SU-DHL-6 (cell line): ENCODE measurements at regions not wholly inside any gene's neighbourhood (a gene's known extent, or its start where the extent isn't known, plus 50 kb on each side); places are given as distances from the start of the nearest gene placed in this dataset.

Experiments
- H2AFZ ChIP-seq: fragments of 200-600 bp; sonication (generic); 2 replicates; pipeline ENCODE4 v1.6.1; 2014; ENCODE audit warnings: low read depth, mild to moderate bottlenecking, moderate library complexity, mixed read lengths, antibody characterized with exemption, low read length; ENCODE audit not compliant: severe bottlenecking
- H3F3A ChIP-seq: fragments of 200-600 bp; shearing (Covaris generic); 2 replicates; pipeline ENCODE4 v1.6.0; 2016; ENCODE audit warnings: antibody characterized with exemption, mild to moderate bottlenecking; ENCODE audit not compliant: insufficient read depth
- H3K27ac ChIP-seq: fragments of 200-600 bp; sonication (generic); 2 replicates; pipeline ENCODE4 v1.5.1; 2016; ENCODE audit warnings: low read depth, mild to moderate bottlenecking, low read length, moderate library complexity, mixed read lengths
- H3K27me3 ChIP-seq: fragments of 200-600 bp; sonication (generic), shearing (Covaris generic); 2 replicates; pipeline ENCODE4 v1.6.0; 2014; ENCODE audit warnings: mild to moderate bottlenecking, low read length
- H3K36me3 ChIP-seq: fragments of 200-600 bp; sonication (generic); 2 replicates; pipeline ENCODE4 v1.6.1; 2014; ENCODE audit warnings: mild to moderate bottlenecking, low read length, mixed read lengths
- H3K4me2 ChIP-seq: fragments of 300-600, 200-600 bp; shearing (Covaris generic), sonication (generic); 2 replicates; pipeline ENCODE4 v1.6.0; 2014; ENCODE audit warnings: low read length, low read depth, mild to moderate bottlenecking; ENCODE audit not compliant: poor library complexity, severe bottlenecking
- H3K4me3 ChIP-seq: fragments of 200-600 bp; sonication (generic); 2 replicates; pipeline ENCODE4 v1.5.1; 2014; ENCODE audit warnings: antibody characterized with exemption, low read length, mild to moderate bottlenecking, mixed read lengths; ENCODE audit not compliant: insufficient read depth, poor library complexity, severe bottlenecking
- H3K79me2 ChIP-seq: fragments of 200-600 bp; sonication (generic); 2 replicates; pipeline ENCODE4 v1.6.1; 2014; ENCODE audit warnings: mild to moderate bottlenecking, low read length, moderate library complexity; ENCODE audit not compliant: insufficient read depth
- H3K9ac ChIP-seq: fragments of 200-600 bp; sonication (generic); 2 replicates; pipeline ENCODE4 v1.7.0; 2014; ENCODE audit warnings: mild to moderate bottlenecking, low read length
- H3K9me2 ChIP-seq: fragments of 200-600 bp; sonication (generic); replicated peaks from 2 replicates; pipeline ENCODE4 v1.6.1; 2014; ENCODE audit warnings: low read length; ENCODE audit not compliant: insufficient read depth
- H3K9me3 ChIP-seq: fragments of 200-600 bp; sonication (generic); 2 replicates; pipeline ENCODE4 v1.6.1; 2014; ENCODE audit warnings: low read length, mixed read lengths; ENCODE audit not compliant: insufficient read depth
- H4K20me1 ChIP-seq: fragments of 200-600 bp; sonication (generic); 2 replicates; pipeline ENCODE4 v1.6.1; 2014; ENCODE audit warnings: low read depth, mild to moderate bottlenecking, antibody characterized with exemption, low read length, moderate library complexity, mixed read lengths
- CTCF ChIP-seq: fragments of 200-600 bp; sonication (generic); IDR thresholded peaks from one replicate; pipeline ENCODE4 v1.5.1; 2017; ENCODE audit warnings: antibody characterized with exemption, mild to moderate bottlenecking, low read length, moderate library complexity; ENCODE audit not compliant: insufficient read depth, poor library complexity, severe bottlenecking
- EZH2phosphoT487 ChIP-seq: fragments of 200-600 bp; sonication (generic), shearing (Covaris generic); conservative IDR thresholded peaks from 2 replicates; pipeline ENCODE4 v1.6.1; 2018; ENCODE audit warnings: mild to moderate bottlenecking, antibody characterized with exemption, low read length, moderate library complexity, mixed read lengths

- Histone ChIP-seq H3K4me2 (no peak overlapping the region), H3K27me3 (no peaks in the 10 kb centered on the region), H4K20me1 (no peaks in the 10 kb centered on the region), H3K9me3 (no peaks in the 10 kb centered on the region), H3K4me3 (no peak overlapping the region), H3K79me2 (no peaks in the 10 kb centered on the region), H3K9me2 (no peaks in the 10 kb centered on the region), H3K36me3 (no peaks in the 10 kb centered on the region), H3K27ac (no peak overlapping the region), H3K9ac (no peak overlapping the region), H2AFZ (no peak overlapping the region), H3F3A (no peaks in the 10 kb centered on the region)
- TF ChIP-seq EZH2phosphoT487 (no peak), CTCF (no peak)
These were observed 243.5 kb upstream of the SALL3 start for GRCh38 chr18:78736015-78736690.

GRCh38 chr18:78737006-78737915 lies 242.4 kb upstream of the SALL3 start:
- Histone ChIP-seq H3K9me3 (no peaks in the 10 kb centered on the region), H3F3A (no peaks in the 10 kb centered on the region), H4K20me1 (no peaks in the 10 kb centered on the region), H3K27me3 (no peaks in the 10 kb centered on the region), H3K4me2 (no peak overlapping the region), H3K9ac (no peak overlapping the region), H3K27ac (no peak overlapping the region), H2AFZ (no peak overlapping the region), H3K9me2 (no peaks in the 10 kb centered on the region), H3K36me3 (no peaks in the 10 kb centered on the region), H3K4me3 (no peak overlapping the region), H3K79me2 (no peaks in the 10 kb centered on the region)
- TF ChIP-seq EZH2phosphoT487 = no peak
- no peak for TF ChIP-seq CTCF

- Histone ChIP-seq H3K4me3 (no peak overlapping the region), H3K4me2 (no peak overlapping the region), H3K9me3 (no peaks in the 10 kb centered on the region), H3K79me2 (no peaks in the 10 kb centered on the region), H3K27me3 (no peaks in the 10 kb centered on the region), H3F3A (no peaks in the 10 kb centered on the region), H3K27ac (no peak overlapping the region), H3K9ac (no peak overlapping the region), H3K36me3 (no peaks in the 10 kb centered on the region), H3K9me2 (no peaks in the 10 kb centered on the region), H4K20me1 (no peaks in the 10 kb centered on the region), H2AFZ (no peak overlapping the region)
- no peak for TF ChIP-seq EZH2phosphoT487
- TF ChIP-seq CTCF = no peak
These were observed 241.4 kb upstream of the SALL3 start for GRCh38 chr18:78738076-78738690.
